ENCODE measurements at regions not wholly inside any gene's neighbourhood (a gene's known extent, or its start where the extent isn't known, plus 50 kb on each side); places are given as distances from the start of the nearest gene placed in this dataset.

GRCh38 chrX:25279510-25279909 is 263.7 kb upstream of the ARX start:
- no peak overlapping the region for H3K27ac ChIP-seq
- in situ Hi-C loops (cut with HindIII; ENCODE audit: low pct_ligation_motif_present, low sequenced_read_pairs), result no loop called here
- no peaks in the 10 kb centered on the region for H3K36me3 ChIP-seq (replicated peaks)
- no peaks in the 10 kb centered on the region for H3K27me3 ChIP-seq (replicated peaks)
- TF ChIP-seq, protein P1, sequence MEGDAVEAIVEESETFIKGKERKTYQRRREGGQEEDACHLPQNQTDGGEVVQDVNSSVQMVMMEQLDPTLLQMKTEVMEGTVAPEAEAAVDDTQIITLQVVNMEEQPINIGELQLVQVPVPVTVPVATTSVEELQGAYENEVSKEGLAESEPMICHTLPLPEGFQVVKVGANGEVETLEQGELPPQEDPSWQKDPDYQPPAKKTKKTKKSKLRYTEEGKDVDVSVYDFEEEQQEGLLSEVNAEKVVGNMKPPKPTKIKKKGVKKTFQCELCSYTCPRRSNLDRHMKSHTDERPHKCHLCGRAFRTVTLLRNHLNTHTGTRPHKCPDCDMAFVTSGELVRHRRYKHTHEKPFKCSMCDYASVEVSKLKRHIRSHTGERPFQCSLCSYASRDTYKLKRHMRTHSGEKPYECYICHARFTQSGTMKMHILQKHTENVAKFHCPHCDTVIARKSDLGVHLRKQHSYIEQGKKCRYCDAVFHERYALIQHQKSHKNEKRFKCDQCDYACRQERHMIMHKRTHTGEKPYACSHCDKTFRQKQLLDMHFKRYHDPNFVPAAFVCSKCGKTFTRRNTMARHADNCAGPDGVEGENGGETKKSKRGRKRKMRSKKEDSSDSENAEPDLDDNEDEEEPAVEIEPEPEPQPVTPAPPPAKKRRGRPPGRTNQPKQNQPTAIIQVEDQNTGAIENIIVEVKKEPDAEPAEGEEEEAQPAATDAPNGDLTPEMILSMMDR (IDR thresholded peaks at IDR 0.05; ENCODE audit: low read depth, low read length, missing control alignments), result no peak
- no peak for DNase-seq
- no peak overlapping the region for H3K4me3 ChIP-seq (ENCODE audit: low read depth, low read length)

DNA sequence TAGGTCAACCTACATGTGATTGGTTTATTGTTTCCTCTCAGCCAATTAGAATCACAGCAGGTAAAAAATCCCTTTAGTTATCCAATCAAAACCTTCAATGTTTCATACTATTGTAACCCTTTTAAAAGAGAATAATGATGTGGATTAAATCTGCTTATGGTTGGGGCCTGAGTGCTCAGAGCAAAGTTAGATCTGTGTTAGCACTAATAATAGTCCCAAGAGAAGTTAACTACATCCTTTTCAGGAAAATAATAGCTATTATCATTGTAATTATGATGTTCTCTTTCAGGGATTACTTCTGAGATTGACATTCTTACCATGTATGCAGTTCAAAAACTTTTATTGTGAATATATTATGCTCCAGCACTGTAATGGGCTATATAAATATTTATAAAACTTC is 262.6 kb upstream of the ARX start:
- TF ChIP-seq, protein P1 (IDR thresholded peaks at IDR 0.05; ENCODE audit: low read depth, low read length, missing control alignments), result no peak
- H3K4me3 ChIP-seq (ENCODE audit: low read depth, low read length), result no peak overlapping the region
- H3K27ac ChIP-seq, result no peak overlapping the region
- in situ Hi-C loops (cut with HindIII; ENCODE audit: low pct_ligation_motif_present, low sequenced_read_pairs), result no loop called here
- no peaks in the 10 kb centered on the region for H3K36me3 ChIP-seq (replicated peaks)
- no peak for DNase-seq
- no peaks in the 10 kb centered on the region for H3K27me3 ChIP-seq (replicated peaks)

DNA sequence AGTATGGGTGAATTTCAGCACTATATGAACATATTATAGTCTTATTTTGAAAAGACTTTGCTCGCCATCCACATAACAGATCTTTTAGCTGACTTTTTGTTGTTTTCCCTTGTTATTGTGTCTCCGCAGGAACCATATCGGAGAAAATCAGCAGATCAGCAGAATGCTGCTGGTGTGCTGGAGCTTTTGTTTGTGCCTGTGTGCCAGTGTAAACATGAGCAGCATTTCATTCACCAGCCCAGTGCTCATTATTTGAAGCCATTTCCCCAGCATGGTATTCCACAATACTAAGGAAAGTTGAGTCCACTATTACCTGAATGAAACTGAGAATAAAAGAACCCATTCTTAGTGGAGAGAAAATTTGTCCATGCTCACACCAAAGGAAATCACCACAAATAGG is 261.8 kb upstream of the ARX start:
- Histone ChIP-seq H3K36me3 (replicated peaks) (no peaks in the 10 kb centered on the region), H3K27ac (no peak overlapping the region), H3K4me3 (ENCODE audit: low read depth, low read length) (no peak overlapping the region), H3K27me3 (replicated peaks) (no peaks in the 10 kb centered on the region)
- DNase-seq, result no peak
- TF ChIP-seq, protein P1 (IDR thresholded peaks at IDR 0.05; ENCODE audit: low read depth, low read length, missing control alignments), result no peak
- in situ Hi-C loops (cut with HindIII; ENCODE audit: low pct_ligation_motif_present, low sequenced_read_pairs), result no loop called here

GRCh38 chrX:25275159-25275558 is 259.4 kb upstream of the ARX start:
- DNase-seq, result no peak
- in situ Hi-C loops (cut with HindIII; ENCODE audit: low pct_ligation_motif_present, low sequenced_read_pairs), result no loop called here
- Histone ChIP-seq H3K27me3 (replicated peaks) (no peaks in the 10 kb centered on the region), H3K4me3 (ENCODE audit: low read depth, low read length) (no peak overlapping the region), H3K36me3 (replicated peaks) (no peaks in the 10 kb centered on the region), H3K27ac (no peak overlapping the region)
- TF ChIP-seq, protein P1 (IDR thresholded peaks at IDR 0.05; ENCODE audit: low read depth, low read length, missing control alignments), result no peak

DNA sequence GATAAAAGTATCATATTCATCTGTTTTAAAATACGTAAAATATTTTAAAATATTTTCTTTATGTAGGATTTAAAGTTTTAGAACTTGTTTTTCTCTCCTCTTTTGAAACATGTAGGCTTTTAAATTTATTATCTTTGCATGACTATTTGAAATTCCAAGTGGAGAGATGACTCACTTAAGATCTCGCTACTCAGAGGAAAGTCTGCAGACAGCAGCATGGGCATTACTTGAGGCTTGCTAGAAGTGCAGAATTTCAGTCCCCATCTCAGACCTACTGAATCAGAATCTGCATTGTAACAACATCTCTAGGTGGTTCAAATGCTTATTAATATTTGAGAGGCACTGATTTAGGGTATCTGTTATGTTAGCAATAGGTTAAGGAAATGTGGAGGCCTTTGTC is 225.7 kb upstream of the ARX start:
- DNase-seq, result no peak
- Histone ChIP-seq H3K27ac (no peak overlapping the region), H3K4me3 (ENCODE audit: low read depth, low read length) (no peak overlapping the region), H3K36me3 (replicated peaks) (no peaks in the 10 kb centered on the region), H3K27me3 (replicated peaks) (no peaks in the 10 kb centered on the region)
- in situ Hi-C loops (cut with HindIII; ENCODE audit: low pct_ligation_motif_present, low sequenced_read_pairs), result no loop called here
- TF ChIP-seq, protein P1 (IDR thresholded peaks at IDR 0.05; ENCODE audit: low read depth, low read length, missing control alignments), result no peak

DNA sequence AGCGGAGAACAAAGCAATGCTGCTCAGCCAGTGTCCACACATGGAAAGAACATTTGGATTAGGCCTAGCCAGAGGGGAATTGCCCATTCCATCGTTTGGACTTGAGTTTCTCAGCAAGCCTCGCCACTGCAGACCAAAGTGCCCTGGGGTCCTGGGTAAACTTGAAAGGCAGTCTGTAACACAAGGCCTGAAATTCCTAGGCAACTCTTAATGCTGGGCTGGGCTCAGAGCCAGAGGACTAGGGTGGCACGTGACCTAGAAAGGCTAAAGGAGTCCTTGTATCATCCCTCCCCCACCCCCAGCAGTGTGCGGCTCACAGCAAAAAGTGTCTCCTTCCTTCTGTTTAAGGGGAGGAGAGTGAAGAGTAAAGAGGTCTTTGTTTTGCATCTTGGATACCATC is 210.4 kb upstream of the ARX start:
- Histone ChIP-seq H3K36me3 (replicated peaks) (no peaks in the 10 kb centered on the region), H3K27ac (no peak overlapping the region), H3K4me3 (ENCODE audit: low read depth, low read length) (no peak overlapping the region), H3K27me3 (replicated peaks) (no peaks in the 10 kb centered on the region)
- DNase-seq, result no peak
- TF ChIP-seq, protein P1 (IDR thresholded peaks at IDR 0.05; ENCODE audit: low read depth, low read length, missing control alignments), result no peak
- in situ Hi-C loops (cut with HindIII; ENCODE audit: low pct_ligation_motif_present, low sequenced_read_pairs), result no loop called here

All from brain microvascular endothelial cell (primary cell).